ENCODE measurements at regions not wholly inside any gene's neighbourhood (a gene's known extent, or its start where the extent isn't known, plus 50 kb on each side); places are given as distances from the start of the nearest gene placed in this dataset.

DNA sequence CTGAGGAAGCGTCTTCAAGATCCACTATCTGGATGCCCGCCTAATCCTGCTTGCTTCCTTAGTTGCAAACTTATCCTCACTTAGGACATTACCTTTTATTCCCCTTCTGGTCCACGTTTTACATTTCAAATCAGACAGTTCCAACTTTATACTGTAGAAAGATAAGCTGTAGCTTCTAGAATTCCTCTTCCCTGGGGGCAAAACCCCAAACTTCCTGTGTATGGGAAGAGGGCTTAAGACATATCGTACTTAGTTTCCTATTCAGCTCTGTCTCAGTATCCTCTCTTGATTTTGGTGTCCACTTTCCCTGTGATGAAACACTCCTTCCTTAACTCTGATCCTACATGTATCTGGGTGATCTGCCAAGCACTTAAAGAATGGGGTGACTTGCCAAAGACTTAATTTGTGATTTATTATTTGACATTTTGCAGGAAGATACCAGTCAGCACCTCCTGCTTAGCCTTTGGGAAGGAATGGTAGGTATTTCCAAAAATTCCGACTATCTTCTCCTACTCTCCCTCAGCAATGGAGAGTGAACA lies 245.2 kb downstream of the CDCA7 start:
- TF ChIP-seq, protein P1, sequence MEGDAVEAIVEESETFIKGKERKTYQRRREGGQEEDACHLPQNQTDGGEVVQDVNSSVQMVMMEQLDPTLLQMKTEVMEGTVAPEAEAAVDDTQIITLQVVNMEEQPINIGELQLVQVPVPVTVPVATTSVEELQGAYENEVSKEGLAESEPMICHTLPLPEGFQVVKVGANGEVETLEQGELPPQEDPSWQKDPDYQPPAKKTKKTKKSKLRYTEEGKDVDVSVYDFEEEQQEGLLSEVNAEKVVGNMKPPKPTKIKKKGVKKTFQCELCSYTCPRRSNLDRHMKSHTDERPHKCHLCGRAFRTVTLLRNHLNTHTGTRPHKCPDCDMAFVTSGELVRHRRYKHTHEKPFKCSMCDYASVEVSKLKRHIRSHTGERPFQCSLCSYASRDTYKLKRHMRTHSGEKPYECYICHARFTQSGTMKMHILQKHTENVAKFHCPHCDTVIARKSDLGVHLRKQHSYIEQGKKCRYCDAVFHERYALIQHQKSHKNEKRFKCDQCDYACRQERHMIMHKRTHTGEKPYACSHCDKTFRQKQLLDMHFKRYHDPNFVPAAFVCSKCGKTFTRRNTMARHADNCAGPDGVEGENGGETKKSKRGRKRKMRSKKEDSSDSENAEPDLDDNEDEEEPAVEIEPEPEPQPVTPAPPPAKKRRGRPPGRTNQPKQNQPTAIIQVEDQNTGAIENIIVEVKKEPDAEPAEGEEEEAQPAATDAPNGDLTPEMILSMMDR (IDR thresholded peaks at IDR 0.05), result no peak
- no peak for TF ChIP-seq POLR2A (IDR thresholded peaks at IDR 0.05)
